Retina (tissue), 1 donor: ENCODE measurements at regions not wholly inside any gene's neighbourhood (a gene's known extent, or its start where the extent isn't known, plus 50 kb on each side); places are given as distances from the start of the nearest gene placed in this dataset.

Experiments used
- DNase-seq: peaks from one replicate; pipeline ENCODE4 v3.0.0-alpha.2; 2016

- no peak for DNase-seq
These were observed 74.6 kb upstream of the IPO9 start for GRCh38 chr1:201754353-201754752.

GRCh38 chr1:201755200-201755599, 73.8 kb upstream of the IPO9 start:
- no peak for DNase-seq

- no peak for DNase-seq
These were observed 72.6 kb upstream of the IPO9 start for GRCh38 chr1:201756406-201756805.

GRCh38 chr1:201758499-201759050, 70.4 kb upstream of the IPO9 start:
- DNase-seq = no peak

GRCh38 chr1:201759194-201759815, 69.7 kb upstream of the IPO9 start:
- DNase-seq = no peak

- no peak for DNase-seq
These were observed 68.4 kb upstream of the IPO9 start for GRCh38 chr1:201760516-201760915.

GRCh38 chr1:201761178-201761577, 67.8 kb upstream of the IPO9 start:
- DNase-seq = no peak

GRCh38 chr1:201761871-201762270, 67.1 kb upstream of the IPO9 start:
- no peak for DNase-seq

GRCh38 chr1:201762381-201762780, 66.6 kb upstream of the IPO9 start:
- DNase-seq = no peak

- no peak for DNase-seq
These were observed 65.4 kb upstream of the IPO9 start for GRCh38 chr1:201763455-201764140.

GRCh38 chr1:201764166-201764565, 64.8 kb upstream of the IPO9 start:
- DNase-seq = no peak

GRCh38 chr1:201764579-201764978, 64.4 kb upstream of the IPO9 start:
- no peak for DNase-seq

GRCh38 chr1:201766131-201766866, 62.7 kb upstream of the IPO9 start:
- no peak for DNase-seq

GRCh38 chr1:201767339-201767738, 61.6 kb upstream of the IPO9 start:
- DNase-seq = no peak

- no peak for DNase-seq
These were observed 59.9 kb upstream of the IPO9 start for GRCh38 chr1:201769072-201769471.

- no peak for DNase-seq
These were observed 59.0 kb upstream of the IPO9 start for GRCh38 chr1:201769966-201770365.

GRCh38 chr1:201771466-201771865, 57.5 kb upstream of the IPO9 start:
- no peak for DNase-seq

GRCh38 chr1:201772178-201772577, 56.8 kb upstream of the IPO9 start:
- DNase-seq = no peak

GRCh38 chr1:201773764-201774163, 55.2 kb upstream of the IPO9 start:
- no peak for DNase-seq

GRCh38 chr1:201774224-201774982, 54.6 kb upstream of the IPO9 start:
- no peak for DNase-seq

- DNase-seq = no peak
These were observed 54.0 kb upstream of the IPO9 start for GRCh38 chr1:201774983-201775344.

GRCh38 chr1:201775380-201775779, 53.6 kb upstream of the IPO9 start:
- no peak for DNase-seq
